ENCODE measurements at regions not wholly inside any gene's neighbourhood (a gene's known extent, or its start where the extent isn't known, plus 50 kb on each side); places are given as distances from the start of the nearest gene placed in this dataset.

- TF ChIP-seq POLR2A (IDR thresholded peaks at IDR 0.05) (no peak), CTCF (IDR thresholded peaks at IDR 0.05) (no peak)
Observed at GRCh38 chr12:76197283-76197682, 112.8 kb upstream of the NAP1L1 start.

Measured in vagina (tissue), 2 donors.